ENCODE measurements at regions not wholly inside any gene's neighbourhood (a gene's known extent, or its start where the extent isn't known, plus 50 kb on each side); places are given as distances from the start of the nearest gene placed in this dataset.

GRCh38 chr14:105884808-105885281 lies 358.5 kb downstream of the TMEM121 start:
- TF ChIP-seq EZH2 (IDR thresholded peaks at IDR 0.05; ENCODE audit: insufficient read depth, poor library complexity, severe bottlenecking) (no peak), EZH2phosphoT487 (IDR thresholded peaks at IDR 0.05; ENCODE audit: insufficient read depth, low read depth) (no peak)
